Activated T-cell treated with anti-CD3 and anti-CD28 coated beads, Interleukin-2, amount 50 U/mL, for 72 hours (primary cell): ENCODE measurements at regions not wholly inside any gene's neighbourhood (a gene's known extent, or its start where the extent isn't known, plus 50 kb on each side); places are given as distances from the start of the nearest gene placed in this dataset.

Source experiments
- ATAC-seq, 2 donors: fragments of 150-1000 bp; cut with Tn5 transposase; replicated peaks in 1 of 2; 2 replicates each; pipeline ENCODE4 v1.10.0; 2021; ENCODE audit warnings: moderate library complexity in 2 of 2, mild to moderate bottlenecking in 1 of 2
- DNase-seq, 2 donors: peaks; one replicate each; pipeline ENCODE4 v3.0.0; 2021 to 2022; ENCODE audit warnings: mixed read lengths in 1 of 2
- H3K27ac Mint-ChIP-seq: one replicate; pipeline ENCODE4 v1.8.0; 2022; ENCODE audit warnings: mild to moderate bottlenecking, moderate library complexity, mixed read lengths
- H3K27me3 Mint-ChIP-seq: one replicate; pipeline ENCODE4 v1.8.0; 2022; ENCODE audit warnings: low read depth, mixed read lengths
- H3K36me3 Mint-ChIP-seq, 2 donors: one replicate each; pipeline ENCODE4 v1.8.0; 2022; ENCODE audit warnings: mixed read lengths in 2 of 2, mild to moderate bottlenecking in 1 of 2; ENCODE audit not compliant: insufficient read depth in 2 of 2
- H3K4me1 Mint-ChIP-seq: one replicate; pipeline ENCODE4 v1.8.0; 2022; ENCODE audit warnings: low read depth, mixed read lengths
- H3K4me3 Mint-ChIP-seq, 2 donors: one replicate each; pipeline ENCODE4 v1.8.0; 2022; ENCODE audit warnings: mild to moderate bottlenecking in 2 of 2, mixed read lengths in 2 of 2, moderate library complexity in 2 of 2
- H3K9me3 Mint-ChIP-seq, 2 donors: one replicate each; pipeline ENCODE4 v1.8.0; 2022; ENCODE audit warnings: mixed read lengths in 2 of 2

DNA sequence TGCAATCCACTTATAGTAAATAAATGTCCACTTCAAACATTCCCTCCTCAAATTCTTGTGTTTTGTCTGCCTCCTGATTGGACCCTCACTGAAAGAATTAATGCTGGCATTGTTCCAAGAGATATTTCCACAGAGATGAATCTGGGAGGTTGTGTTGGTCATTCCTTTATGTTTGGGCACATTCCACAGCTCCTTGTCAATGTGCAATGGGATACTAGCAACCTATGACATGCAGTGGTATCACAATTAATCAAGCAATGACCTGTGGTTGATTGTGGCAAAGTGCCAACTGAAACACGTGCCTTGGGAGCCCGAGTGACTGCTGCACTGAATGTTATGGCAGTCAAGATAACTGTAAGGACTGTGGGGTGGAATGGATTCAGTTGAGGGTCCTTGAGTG is 55.0 kb upstream of the SNRPN start:
- H3K4me3 Mint-ChIP-seq = no peak overlapping the region
- no peak for ATAC-seq
- H3K9me3 Mint-ChIP-seq = peaks cover 15 to 18% of the 10 kb centered on the region in 2 donors
- H3K27ac Mint-ChIP-seq = no peak overlapping the region
- H3K4me1 Mint-ChIP-seq = no peaks in the 10 kb centered on the region
- H3K36me3 Mint-ChIP-seq = peaks cover 0 to 7% of the 10 kb centered on the region in 2 donors
- DNase-seq = no peak
- H3K27me3 Mint-ChIP-seq = no peaks in the 10 kb centered on the region

DNA sequence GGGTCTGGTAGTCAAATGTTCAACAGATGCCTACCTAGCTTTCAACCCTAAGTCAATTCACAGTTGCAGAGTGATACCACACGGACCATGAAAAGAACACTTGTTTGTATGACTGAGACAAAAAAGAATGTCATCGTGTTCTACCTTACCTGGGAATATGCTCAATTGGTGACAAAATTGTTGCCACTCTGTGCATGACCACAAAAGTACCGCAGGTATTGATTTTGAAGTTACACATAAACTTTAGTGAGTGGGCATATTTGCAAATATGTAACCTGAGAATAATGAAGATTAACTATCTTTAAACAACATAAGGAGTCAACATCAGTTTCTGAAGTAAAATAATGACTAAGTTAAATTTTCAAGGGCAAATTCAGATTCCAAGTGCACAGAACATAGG is 53.4 kb upstream of the SNRPN start:
- Mint-ChIP-seq H3K9me3 (peaks cover 15 to 18% of the 10 kb centered on the region in 2 donors), H3K27me3 (no peaks in the 10 kb centered on the region), H3K36me3 (peaks cover 0 to 6% of the 10 kb centered on the region in 2 donors), H3K4me3 (no peak overlapping the region), H3K27ac (no peak overlapping the region), H3K4me1 (no peaks in the 10 kb centered on the region)
- no peak for ATAC-seq
- no peak for DNase-seq
